ENCODE measurements at regions not wholly inside any gene's neighbourhood (a gene's known extent, or its start where the extent isn't known, plus 50 kb on each side); places are given as distances from the start of the nearest gene placed in this dataset.

GRCh38 chr3:117135207-117135606, 425.6 kb downstream of the TUSC7 start:
- TF ChIP-seq CTCF (conservative IDR thresholded peaks at IDR 0.05; ENCODE audit: low read depth in 2 of 2) (no peak), POLR2AphosphoS5 (IDR thresholded peaks at IDR 0.05; ENCODE audit: low read depth) (no peak), REST (IDR thresholded peaks at IDR 0.05; ENCODE audit: unreplicated experiment) (no peak), CREB1 (CRISPR knock-in tag; IDR thresholded peaks at IDR 0.05; ENCODE audit: low read depth) (no peak), EZH2 (IDR thresholded peaks at IDR 0.05; ENCODE audit: low read depth, unreplicated experiment) (no peak), ETS1 (IDR thresholded peaks at IDR 0.05) (no peak), EZH2phosphoT487 (IDR thresholded peaks at IDR 0.05; ENCODE audit: unreplicated experiment) (no peak)

All from GM23338 (cell line).